D721Med (cell line): ENCODE measurements at regions not wholly inside any gene's neighbourhood (a gene's known extent, or its start where the extent isn't known, plus 50 kb on each side); places are given as distances from the start of the nearest gene placed in this dataset.
A peak's percentile ranks its signal among the peaks of the same experiment; 100 is the strongest.

Source experiments
- DNase-seq: peaks from one replicate; pipeline ENCODE4 v3.0.0; 2011; ENCODE audit warnings: low spot score; ENCODE audit not compliant: insufficient read length
- FAIRE-seq: peaks from 2 replicates; lab custom pipeline; 2011; peaks lifted over from hg19 to GRCh38; lab: Jason Lieb, UNC
- CTCF ChIP-seq: IDR thresholded peaks from 2 replicates; pipeline ENCODE4 v1.5.1; 2012; ENCODE audit warnings: mild to moderate bottlenecking, control low read depth; ENCODE audit not compliant: insufficient read depth; ENCODE audit errors: missing control alignments

- no peak for DNase-seq
- FAIRE-seq = no peak
Measured at GRCh38 chr2:226625946-226626345, 173.7 kb downstream of the IRS1 start.

GRCh38 chr2:226623587-226624368 is 175.8 kb downstream of the IRS1 start:
- FAIRE-seq (peak; percentile 32), DNase-seq (peak; percentile 20)
- TF ChIP-seq CTCF = no peak

More at GRCh38 chr2:226625946-226626345, 173.7 kb downstream of the IRS1 start:
- no peak for TF ChIP-seq CTCF

- TF ChIP-seq CTCF = no peak
- DNase-seq = no peak
- no peak for FAIRE-seq
Measured at GRCh38 chr2:226622484-226622883, 177.1 kb downstream of the IRS1 start.

GRCh38 chr2:226620176-226620575 is 179.4 kb downstream of the IRS1 start:
- FAIRE-seq (no peak), DNase-seq (no peak)
- TF ChIP-seq CTCF = no peak

GRCh38 chr2:226619707-226620106 is 179.9 kb downstream of the IRS1 start:
- FAIRE-seq = no peak

GRCh38 chr2:226618875-226619605 is 180.6 kb downstream of the IRS1 start:
- no peak for TF ChIP-seq CTCF
- DNase-seq (no peak), FAIRE-seq (no peak)

More at GRCh38 chr2:226619707-226620106, 179.9 kb downstream of the IRS1 start:
- no peak for DNase-seq
- TF ChIP-seq CTCF = no peak

GRCh38 chr2:226618544-226618874 is 181.1 kb downstream of the IRS1 start:
- FAIRE-seq = peak; percentile 38
- no peak for TF ChIP-seq CTCF
- no peak for DNase-seq
